Retina (tissue), 1 donor: ENCODE measurements at regions not wholly inside any gene's neighbourhood (a gene's known extent, or its start where the extent isn't known, plus 50 kb on each side); places are given as distances from the start of the nearest gene placed in this dataset.
A peak's percentile ranks its signal among the peaks of the same experiment; 100 is the strongest.
"Not testable (repeated sequence)": the region's sequence is repeated elsewhere in the genome, so short reads cannot be mapped to it uniquely, and the experiment has no call there.

ENCODE experiments used
- DNase-seq: peaks from one replicate; pipeline ENCODE4 v3.0.0-alpha.2; 2016

DNA sequence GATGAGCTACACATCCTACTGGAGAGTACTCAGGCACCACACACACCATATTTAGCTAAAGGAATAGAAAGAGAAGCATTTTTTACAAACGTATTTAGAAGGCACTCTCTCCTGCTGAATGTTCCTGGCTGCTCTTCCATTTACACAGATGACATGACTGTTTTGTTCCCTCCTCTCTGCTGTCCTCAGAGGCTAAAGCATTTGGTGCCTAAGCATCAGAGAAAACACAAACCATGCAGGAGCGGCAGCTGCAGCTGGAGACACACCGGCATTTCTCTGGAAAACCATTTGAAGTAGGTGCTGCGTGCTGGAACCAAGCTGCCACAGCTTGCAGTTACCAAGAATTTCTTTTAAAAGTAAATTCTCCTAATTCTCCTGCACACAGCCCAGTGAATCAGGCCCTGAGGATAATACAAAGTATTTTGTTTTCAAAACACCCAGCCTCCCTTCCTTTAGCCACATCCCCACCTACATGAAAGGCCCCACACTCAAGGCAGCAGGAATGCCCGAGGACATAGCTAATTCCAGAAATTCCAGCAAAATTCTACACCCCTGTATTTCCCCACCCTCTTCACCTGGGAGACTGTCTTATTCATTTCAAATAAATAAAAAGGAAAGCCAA is 488.9 kb upstream of the SOX11 start:
- DNase-seq = peak; percentile 28

DNA sequence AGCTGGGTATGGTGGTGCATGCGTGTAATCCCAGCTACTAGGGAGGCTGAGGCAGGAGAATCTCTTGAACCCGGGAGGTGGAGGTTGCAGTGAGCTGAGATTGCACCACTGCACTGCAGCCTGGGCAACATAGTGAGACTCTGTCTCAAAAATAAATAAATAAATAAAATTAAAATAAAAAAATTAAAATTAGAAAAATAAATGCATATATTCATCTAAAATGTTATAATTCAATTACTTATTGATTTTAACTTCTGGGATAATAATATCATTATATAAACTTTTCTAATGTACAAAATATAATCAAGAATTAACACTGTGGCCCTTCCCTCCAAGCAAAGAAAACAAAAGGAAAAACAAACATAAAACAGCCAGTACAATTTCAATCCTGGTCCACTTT is 485.4 kb upstream of the SOX11 start:
- DNase-seq = not testable (repeated sequence)

DNA sequence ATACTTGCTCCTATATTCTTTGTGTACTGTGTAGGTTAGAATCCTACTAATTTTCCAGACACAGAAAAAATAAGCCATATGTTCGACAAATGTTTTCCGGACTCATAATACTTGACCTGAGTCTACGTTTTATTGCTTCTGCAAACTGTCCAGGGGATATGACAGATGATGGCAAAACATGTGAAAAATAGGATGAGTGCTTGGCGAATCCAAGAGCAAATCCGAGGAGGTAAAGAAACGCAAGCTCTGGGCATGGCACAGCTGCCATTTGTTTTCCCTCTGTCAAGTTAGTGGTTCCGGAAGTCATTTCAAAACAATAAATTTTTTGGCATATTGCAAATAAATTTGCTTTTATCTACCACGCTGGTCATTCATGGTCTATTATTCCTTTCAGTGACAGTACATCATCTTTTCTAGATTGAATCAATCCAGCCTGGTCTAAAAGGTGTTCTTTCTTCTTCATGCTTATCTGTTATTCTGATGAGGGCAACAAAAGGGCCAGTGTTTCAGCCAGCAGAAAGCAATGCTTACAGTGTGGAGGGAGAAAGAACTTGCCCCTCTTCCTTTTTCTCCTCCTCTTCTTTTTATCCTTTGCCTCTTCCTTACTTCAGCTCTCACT is 476.1 kb upstream of the SOX11 start:
- no peak for DNase-seq

DNA sequence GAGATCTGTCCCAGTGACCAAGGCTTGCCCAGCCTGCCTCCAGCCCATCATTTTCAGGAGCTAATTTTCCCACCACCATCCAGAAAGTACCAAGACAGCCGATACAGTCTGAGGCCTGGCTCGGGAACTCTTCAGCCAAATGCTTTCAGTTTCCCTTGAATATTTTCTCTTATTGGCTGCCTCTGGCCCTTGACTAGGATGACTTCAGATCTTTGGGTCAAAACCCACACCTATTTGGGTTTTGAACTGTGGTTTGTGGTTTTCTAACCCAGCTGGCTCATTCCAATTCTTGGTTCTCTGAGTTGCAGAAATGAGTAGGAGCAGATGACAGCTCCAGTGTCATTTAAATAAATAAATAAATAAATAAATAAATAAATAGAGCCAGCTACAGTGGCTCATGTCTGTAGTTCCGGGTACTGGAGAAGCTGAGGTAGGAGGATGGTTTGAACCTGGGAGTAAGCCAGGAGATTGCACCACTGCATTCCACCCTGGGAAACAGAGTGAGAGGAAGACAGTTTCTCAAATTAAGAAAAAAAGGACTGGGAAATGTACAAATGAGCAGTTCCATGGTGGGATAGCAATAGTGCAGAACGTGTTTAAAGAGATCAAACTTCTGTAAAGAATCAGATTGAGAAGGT is 465.0 kb upstream of the SOX11 start:
- no peak for DNase-seq

DNA sequence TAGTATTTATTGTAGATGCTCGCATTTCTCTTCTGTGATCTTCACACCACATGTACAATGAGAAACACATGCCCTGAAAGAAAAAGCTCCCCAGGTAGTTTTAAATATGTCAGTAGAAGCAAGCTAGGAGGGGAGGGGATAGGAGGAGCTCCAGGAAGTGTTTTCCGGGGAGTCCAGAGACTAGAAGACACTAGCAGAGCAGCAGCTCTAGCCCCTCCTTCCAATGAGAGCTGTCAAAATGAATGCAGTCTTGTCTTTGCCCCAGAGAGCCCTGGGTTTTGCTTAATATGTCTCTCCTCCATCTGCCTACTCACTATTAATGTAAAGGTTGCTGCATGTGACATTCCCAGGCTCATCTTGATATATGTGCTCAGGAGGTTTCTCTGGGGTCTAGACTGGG is 462.6 kb upstream of the SOX11 start:
- peak; percentile 31 for DNase-seq

DNA sequence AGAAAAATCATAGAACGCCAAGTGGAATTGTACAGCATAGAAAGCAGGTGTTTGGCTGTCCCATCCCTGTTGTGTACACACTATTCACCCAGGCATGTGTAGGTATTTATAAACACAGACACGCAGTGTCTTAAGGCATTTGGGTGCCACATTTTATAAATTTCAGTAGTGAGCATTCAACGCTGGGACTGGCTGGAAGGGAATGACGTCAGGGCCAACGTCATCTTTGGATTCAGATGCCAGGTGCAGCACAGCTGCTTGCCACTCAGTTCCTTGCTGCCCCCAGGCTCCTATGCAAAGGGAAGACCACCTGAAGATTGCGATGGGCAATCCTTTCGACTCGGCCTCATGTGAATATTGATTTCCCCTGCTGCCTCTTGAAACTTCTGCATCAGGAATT is 461.7 kb upstream of the SOX11 start:
- no peak for DNase-seq

DNA sequence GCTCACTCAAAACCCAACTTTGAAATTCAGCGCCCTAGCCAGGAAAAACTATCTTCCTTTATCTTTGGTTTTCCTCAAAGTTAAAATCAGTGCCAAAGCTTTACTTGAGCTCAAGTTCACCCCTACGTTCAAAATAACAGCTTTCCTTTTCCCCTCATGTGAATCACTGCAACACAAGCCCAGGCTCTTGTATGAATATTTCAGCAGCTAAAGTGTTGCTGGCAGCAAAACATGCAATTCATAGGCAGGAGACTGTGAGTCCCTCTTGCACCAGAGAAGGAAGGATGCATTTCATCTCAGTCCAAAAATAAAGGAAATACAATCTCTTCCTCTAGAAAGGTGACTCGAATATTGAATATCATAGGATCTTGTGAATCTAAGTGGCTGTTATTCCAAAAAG is 461.3 kb upstream of the SOX11 start:
- DNase-seq = peak; percentile 29

DNA sequence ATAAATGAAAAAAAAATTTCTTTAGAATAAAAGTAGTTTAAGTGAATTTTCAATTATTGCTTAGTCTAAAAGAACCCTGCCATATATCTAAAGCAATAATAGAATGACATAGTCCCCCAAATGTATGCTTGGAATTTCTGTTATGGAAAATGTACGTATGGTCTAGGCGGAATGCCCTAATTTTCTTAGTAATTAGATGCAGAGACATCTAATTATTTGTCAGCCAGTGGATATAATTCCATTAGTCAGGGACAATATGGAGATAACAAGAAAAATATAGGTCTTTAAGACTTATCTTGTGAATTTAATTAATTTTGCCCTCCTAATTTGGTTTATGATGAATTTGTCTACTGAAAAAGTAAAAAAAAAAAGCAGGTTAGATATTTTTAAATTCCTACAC is 460.9 kb upstream of the SOX11 start:
- no peak for DNase-seq

DNA sequence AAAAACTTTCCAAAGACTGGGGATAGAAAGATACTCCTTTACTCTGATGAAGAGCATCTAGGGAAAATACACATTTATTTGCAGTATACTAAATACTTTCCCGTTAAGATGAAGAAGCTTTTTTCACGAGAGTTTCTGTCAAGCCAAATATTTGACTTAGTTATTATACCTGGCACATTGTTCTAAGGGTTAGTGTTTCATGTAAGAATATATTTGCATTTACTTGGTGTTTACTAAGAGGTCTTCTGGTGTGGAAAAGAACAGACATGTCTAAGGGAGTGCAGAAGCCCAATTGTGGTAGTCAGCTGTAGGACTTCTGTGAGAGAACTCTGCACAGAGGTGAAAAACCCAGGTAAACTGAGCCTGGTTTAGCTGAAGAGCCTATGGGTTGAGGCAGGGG is 457.6 kb upstream of the SOX11 start:
- no peak for DNase-seq

DNA sequence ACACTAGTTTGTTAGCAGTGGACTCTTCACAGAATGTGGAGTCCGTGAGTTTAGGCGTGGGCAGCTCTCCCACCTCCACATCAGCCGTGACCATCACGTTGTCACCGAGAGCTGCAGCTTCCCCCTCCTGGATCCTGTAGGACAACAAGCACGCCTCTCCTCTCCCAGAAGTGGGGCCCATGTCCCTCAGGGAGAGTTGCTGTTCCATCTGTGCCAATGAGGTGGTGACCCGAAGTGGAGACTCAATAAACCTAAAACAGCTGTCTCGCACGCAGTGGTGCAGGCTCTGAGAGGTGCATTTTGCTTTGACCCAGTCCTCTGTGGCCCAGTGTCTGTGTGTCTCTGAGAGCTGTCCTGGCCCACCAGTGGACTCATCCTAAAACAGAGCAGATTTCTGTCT is 456.5 kb upstream of the SOX11 start:
- no peak for DNase-seq

DNA sequence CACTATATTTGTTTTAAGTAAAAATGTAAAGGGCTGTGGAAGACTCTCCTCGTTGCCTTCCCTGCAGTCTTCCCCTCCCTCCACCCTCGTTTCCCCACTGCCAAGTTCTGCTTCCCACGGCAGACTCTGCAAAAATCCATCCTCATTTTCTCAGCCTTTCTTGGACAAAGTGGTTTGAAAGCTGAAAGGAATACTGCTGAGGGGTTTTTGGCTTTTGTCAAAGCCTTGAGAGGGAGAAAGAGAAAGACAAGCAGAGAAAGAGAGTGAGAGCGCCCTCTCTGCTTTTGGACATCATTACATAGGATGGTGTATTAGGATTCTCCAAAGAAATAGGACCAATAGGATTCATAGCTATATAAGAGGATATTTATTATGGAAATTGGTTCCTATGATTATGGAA is 455.9 kb upstream of the SOX11 start:
- no peak for DNase-seq

DNA sequence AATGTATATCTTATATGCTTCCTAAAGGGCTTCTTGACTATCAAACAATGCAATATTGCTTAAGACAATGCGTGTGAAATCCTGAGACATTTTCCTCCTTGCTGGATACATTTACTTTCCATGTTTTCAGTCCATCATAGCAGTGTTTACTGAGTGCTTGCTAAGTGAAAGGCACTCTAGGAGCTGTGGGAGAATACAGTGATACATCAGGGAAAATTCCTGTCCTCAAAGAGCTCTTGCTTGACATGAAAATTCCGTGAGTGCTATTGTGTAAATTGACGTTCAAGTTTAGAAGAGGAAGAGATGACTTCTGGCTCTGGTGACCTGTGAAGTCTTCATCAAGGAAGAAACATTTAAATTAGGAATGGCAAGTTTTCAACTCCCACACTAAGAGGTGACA is 449.4 kb upstream of the SOX11 start:
- DNase-seq = no peak

DNA sequence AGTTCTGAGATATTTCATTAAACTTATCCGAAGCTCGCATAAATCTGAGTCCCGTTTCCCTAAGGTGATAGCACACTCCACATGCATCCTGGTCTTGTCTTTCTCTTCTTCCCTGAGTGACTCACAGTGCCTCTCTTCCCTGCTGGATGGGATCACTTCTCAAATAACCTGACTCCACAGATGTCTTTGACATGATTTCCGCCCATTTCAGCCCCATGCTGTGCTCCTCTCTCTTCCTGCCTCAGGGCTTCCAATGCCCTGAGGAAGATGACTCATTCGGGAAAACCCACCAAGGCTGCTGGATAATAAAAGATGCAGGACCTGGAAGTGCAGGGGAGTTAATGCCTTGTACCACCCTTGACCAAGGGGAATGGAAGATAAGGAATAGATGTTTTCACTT is 441.7 kb upstream of the SOX11 start:
- no peak for DNase-seq

DNA sequence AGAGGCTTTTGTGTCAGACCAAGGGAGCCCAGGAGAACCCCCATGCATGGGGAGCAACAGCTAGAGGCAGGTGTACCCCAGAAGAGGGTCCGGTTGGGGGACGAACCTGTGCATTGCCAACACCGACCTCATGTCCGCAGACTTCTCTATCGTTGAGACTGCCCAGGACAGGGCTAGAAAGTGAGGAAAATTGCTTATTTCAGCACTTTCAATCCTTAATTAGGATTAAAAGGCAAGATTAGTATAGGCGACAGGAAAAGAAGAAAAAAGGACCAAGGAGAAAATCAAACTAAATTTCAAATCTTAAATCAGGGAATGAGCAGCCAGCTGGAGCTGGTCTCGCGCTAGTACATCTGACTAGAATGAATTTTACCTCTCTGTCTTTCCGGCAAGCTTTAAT is 438.9 kb upstream of the SOX11 start:
- no peak for DNase-seq

DNA sequence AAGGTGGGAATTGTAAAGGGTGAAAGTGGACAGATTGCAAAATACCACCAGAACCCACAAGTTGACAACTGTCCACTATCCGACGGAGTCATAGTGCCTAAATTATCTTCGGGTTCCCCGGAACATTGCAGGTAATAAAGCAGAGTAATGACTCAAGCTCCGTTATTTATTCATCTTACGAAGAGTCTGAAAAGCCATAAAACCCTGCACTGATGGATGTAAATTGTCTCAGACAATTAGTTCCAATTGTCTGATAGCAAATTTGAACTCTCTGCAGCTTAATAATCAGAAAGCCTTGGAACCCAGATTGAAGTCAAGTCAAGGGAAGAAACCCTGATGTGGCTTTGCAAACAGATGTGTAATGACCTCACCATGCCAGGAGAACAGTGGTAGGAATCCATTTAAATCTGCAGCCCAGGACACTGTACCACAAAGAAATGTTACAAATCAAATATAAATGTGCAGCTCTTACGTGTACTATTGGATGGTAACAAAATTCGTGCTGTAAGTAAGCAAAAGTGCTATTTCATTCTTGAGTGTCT is 437.3 kb upstream of the SOX11 start:
- DNase-seq = no peak

DNA sequence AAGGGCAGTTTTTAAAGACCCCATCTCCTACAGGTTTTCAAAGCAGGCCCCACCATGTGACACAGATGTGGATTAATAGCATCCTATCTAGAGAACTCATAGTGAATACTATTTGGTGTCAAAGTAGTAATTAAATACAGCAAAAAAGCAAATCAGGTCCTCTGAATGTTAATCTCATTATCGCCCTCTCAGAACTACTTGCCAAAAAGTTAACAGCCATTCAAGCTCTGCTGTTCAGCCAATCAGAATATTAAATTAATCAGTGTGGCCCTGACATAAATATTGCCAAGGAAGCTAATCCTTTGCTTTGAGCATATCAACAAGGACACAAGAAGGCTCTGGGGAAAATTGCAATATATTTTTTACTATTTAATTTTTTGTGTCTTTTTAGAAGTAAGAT is 428.9 kb upstream of the SOX11 start:
- no peak for DNase-seq

DNA sequence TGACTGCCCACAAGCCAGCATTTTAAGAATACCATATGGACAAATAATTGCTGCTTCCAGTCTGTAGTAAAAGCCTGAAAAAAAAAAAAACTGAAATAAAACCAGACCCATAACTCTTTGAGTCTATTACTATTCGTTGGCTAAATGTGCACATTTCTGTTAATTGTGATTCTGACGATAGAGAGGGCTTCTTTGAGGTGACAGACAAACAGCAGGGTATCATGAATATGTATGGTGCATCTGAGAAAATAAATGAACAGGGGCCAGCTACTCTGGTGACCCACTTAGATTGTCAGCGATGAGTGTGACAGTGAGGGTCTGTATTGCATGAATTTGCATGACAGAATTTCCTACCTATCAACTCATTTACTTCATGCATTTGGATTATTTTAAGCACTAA is 427.8 kb upstream of the SOX11 start:
- DNase-seq = peak; percentile 10

DNA sequence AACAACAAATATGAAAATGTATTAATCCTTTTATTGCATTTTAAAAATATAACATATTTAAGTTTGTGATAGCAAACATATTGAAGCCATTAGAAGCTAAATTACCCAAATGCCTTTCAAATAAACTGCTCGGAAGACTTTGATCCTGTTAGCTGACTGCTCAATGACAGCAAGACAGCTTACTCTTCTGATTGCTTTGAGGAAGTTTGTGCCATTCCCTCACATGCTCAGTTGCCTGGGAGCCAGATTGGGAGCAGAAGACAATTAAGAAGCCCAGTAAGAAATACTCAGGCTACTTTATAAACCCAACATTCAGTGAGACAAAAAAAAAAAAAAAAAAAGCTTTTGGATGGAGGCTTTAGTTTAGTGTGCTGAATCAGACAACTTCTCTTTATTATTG is 407.1 kb upstream of the SOX11 start:
- no peak for DNase-seq

DNA sequence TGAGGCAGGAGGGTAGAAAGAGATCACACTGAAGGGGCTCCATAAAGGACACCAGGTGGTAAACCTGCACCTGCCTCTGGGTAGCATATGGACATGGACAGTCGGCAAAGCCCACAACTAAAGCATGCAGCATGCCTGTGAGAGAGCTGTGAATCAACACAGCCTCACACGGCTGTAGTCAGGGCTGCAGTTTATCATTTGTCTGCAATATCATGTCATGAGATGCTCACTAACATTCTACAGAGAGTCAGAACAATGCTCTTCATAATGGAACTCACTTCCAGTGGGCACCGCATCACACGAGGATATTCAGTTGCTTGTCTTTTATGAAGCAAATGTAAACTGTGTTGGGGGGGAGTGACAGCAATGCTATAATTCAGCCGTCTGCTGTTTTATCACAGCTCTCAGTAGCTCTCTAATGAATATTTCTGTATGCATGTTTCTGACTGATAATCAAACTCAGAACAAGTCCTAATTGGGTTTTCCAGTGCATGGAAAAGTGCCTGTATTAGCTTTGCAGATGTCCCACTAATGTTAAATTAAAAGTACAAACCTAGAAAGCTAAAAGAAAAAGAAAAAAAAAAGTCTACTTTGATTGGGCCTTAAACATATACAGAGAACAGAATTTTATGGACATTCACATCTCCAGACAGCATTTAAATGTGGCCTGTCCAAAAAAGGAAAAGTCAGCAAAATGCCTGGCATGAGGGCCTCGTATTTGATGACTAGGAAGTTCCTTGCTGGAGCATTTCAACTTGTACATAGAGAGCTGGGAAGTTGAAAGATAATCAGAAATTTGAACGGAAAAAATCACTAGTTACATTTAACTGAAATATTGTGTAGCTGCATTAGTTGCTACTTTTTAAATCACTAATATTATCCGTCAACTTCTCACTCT is 406.1 kb upstream of the SOX11 start:
- no peak for DNase-seq

DNA sequence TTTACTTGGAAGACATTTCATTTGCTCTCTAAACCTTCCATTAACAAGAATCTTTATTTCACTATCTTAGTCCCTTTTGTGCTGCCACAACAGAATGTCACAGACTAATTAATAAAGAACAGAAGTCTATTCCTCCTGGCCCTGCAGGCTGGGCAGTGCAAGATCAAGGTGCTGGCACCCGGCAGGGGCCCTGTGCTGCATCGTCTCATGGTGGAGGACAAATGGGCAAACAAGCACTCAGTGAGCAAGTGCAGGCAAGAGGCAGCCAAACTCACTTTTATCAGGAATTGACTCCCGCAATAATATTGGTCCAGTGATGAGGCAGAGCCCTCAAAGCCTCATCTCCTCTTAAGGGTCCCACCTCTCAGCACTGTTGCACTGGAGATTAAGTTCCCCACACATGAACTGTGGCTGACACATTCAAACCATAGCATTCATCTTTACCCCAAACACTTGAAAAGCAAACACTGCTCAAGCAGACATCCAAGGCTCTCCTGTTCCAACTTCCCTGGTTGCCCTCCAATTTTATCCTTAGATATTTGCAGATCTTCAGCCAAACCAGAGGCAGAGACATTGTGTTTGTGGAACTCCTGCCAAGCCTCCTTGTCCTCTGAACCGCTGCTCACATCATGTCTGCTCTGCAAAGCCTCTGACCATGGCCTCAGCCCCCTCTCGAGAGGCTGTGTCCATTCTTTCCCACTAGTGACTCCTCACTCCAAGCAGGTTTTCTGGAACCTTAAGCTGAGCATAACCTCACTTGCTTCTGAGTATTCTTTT is 404.4 kb upstream of the SOX11 start:
- DNase-seq = no peak

DNA sequence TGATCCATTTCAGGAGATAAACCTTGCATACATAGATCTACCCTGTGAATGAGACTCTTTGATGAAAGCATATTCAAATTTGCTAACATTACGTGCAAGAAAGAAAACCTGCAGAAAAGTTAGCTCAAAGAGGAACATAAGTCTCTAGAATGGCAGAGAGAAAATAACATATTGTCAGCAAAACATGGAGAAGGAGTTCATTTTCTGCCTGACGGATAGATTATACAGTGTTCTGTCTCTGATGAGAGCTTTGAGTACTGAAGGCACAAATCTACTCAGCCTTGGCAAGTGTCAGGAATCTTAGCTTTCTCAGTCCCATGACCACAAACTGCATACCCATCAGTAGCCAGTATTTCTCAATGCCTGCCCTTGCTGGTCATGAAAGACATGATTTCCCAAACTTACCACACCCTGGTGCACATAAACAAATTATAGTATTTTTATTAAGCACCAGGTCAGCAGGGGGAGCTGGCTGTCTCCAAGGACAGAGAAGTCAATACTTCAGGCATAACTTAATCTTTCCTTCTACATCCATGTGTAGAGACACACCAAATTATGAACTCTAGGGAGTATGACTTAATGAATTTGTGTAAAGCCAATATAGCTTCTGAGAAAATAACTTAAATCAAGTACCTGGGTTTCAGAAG is 401.2 kb upstream of the SOX11 start:
- DNase-seq = no peak

DNA sequence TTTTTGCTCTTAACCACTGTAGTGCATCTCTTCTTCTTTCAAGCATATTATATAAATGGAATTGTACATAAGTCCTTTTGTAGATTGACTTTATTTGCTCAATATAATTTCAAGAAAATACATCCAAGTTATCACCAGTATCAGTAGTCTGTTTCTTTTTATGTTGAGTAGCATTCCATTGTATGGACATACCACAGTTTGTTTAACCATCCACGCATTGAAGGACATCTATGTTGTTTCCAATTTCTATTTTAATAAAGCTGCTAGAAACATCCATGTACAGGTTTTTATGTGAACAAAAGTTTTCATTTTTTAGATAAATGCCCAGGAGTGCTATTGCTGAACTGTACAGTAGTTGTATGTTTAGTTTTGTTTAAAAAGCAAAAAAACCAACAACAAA is 387.5 kb upstream of the SOX11 start:
- DNase-seq = no peak
